ENCODE measurements at regions not wholly inside any gene's neighbourhood (a gene's known extent, or its start where the extent isn't known, plus 50 kb on each side); places are given as distances from the start of the nearest gene placed in this dataset.
A peak's percentile ranks its signal among the peaks of the same experiment; 100 is the strongest.
"Not testable (repeated sequence)": the region's sequence is repeated elsewhere in the genome, so short reads cannot be mapped to it uniquely, and the experiment has no call there.

DNA sequence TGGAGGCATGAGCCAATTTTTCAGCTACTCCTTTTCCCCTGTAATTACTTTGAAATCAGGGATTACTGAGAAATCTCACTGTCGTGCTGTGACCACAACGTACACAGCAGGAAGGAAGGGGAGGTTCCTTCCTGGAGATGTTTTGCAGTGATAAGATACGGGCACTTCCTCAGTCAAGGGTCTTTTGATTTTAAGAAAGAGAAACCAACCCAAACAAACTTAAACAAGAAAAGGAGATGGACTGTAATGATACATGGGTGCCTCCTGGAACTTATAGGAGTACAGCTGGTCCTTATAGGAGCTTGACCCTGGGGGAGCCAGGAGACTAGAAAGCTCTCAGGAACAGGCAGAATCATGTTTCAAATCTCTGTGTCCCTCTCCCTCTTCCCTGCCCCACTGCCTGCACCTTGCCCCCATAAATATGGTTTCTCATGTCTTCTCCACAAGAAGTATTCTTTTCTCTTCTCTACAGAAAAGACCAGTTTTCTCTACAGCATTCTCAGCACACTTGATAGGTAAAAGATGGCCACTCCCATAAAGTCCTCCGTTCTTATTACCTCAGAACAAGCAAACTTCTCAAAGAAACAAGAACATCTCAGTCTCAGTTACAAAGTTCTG lies 281.1 kb upstream of the AMIGO2 start:
- Mint-ChIP-seq H3K4me3 (peak overlapping the region; percentile 64 to 74 (median 64)), H3K9me3 (peaks cover 0 to 5% (median 3%) of the 10 kb centered on the region in 3 donors), H3K4me1 (peaks cover 66 to 71% (median 68%) of the 10 kb centered on the region in 3 donors), H3K36me3 (peaks cover 6% of the 10 kb centered on the region), H3K27ac (peak overlapping the region; percentile 96), H3K27me3 (no peaks in the 10 kb centered on the region)
- POLR2A ChIA-PET = no interaction called here
- Histone ChIP-seq H3K9me3 (no peaks in the 10 kb centered on the region), H3K36me3 (ENCODE audit: control insufficient read depth in 2 of 2, extremely low read depth in 1 of 2, insufficient read depth in 1 of 2, low read length in 1 of 2) (no peaks in the 10 kb centered on the region), H3K27me3 (replicated peaks in 1 of 2; ENCODE audit: control insufficient read depth in 2 of 2, extremely low read depth in 1 of 2, insufficient read depth in 2 of 2, low read length in 1 of 2) (no peaks in the 10 kb centered on the region), H3K27ac (ENCODE audit: low read length) (peak overlapping the region; percentile 97), H3K4me1 (ENCODE audit: control insufficient read depth in 1 of 2, extremely low read depth in 1 of 2, insufficient read depth in 2 of 2, low read length in 2 of 2) (peaks cover 43 to 55% of the 10 kb centered on the region in 2 experiments), H3K4me3 (ENCODE audit: control insufficient read depth in 1 of 2, extremely low read depth in 1 of 2, low read length in 1 of 2) (peak overlapping the region; percentile 43 to 48)
- ATAC-seq (replicated peaks in 1 of 4) (peak; percentile 83 to 92 (median 86)), DNase-seq (peak in 33 of 35 experiments; percentile 14 to 79 (median 39))
- WGBS (ENCODE audit: insufficient coverage) = 0% methylated on average over 1 of the region's 4 CpGs
- CTCF ChIA-PET = interaction anchor here in 1 of 2 donors (0.9 to 1.0 kb wide), 2 partner anchors 30 to 328 kb away, joined by 3 read pairs; no protein-coding TSS in a partner anchor

DNA sequence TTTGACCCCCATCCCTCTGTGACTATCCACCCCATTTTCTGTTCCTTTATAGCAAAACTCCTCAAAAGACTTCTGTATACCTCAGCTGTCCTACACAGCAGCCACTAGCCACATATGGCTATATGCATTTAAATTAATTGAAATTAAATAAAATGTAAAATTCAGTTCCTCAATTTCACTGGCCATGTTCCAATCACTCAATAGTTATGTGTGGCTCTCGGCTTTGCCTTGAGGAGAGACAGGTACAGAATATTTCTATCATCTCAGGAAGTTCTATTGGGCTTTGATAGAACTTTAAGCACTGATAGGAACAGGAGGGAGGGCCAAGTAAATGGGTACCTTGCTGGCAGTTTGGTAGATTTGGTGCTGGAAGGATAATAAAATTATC lies 280.3 kb upstream of the AMIGO2 start:
- peaks cover 38 to 51% of the 10 kb centered on the region in 2 experiments for H3K4me1 ChIP-seq (ENCODE audit: control insufficient read depth in 1 of 2, extremely low read depth in 1 of 2, insufficient read depth in 2 of 2, low read length in 2 of 2)
- H3K4me1 Mint-ChIP-seq = peaks cover 74 to 77% (median 75%) of the 10 kb centered on the region in 3 donors
- H3K9me3 Mint-ChIP-seq = peaks cover 0 to 5% (median 3%) of the 10 kb centered on the region in 3 donors
- no peak for ATAC-seq (replicated peaks in 1 of 4)
- POLR2A ChIA-PET = interaction anchor here in 1 of 2 donors (0.7 kb wide), 1 partner anchor 88 kb away, joined by 4 read pairs; no protein-coding TSS in a partner anchor
- no peaks in the 10 kb centered on the region for H3K9me3 ChIP-seq
- H3K27me3 Mint-ChIP-seq = no peaks in the 10 kb centered on the region
- H3K36me3 ChIP-seq (ENCODE audit: control insufficient read depth in 2 of 2, extremely low read depth in 1 of 2, insufficient read depth in 1 of 2, low read length in 1 of 2) = no peaks in the 10 kb centered on the region
- H3K27ac Mint-ChIP-seq = peak overlapping the region; percentile 96
- peak overlapping the region; percentile 64 to 74 (median 64) for H3K4me3 Mint-ChIP-seq
- H3K36me3 Mint-ChIP-seq = peaks cover 6% of the 10 kb centered on the region
- CTCF ChIA-PET = interaction anchor here in 1 of 2 donors (0.9 kb wide), 1 partner anchor 31 kb away, joined by 3 read pairs; no protein-coding TSS in a partner anchor
- WGBS (ENCODE audit: insufficient coverage) = no CpG with 5 or more reads among the region's 1 CpG
- DNase-seq = no peak
- no peaks in the 10 kb centered on the region for H3K27me3 ChIP-seq (replicated peaks in 1 of 2; ENCODE audit: control insufficient read depth in 2 of 2, extremely low read depth in 1 of 2, insufficient read depth in 2 of 2, low read length in 1 of 2)
- no peak overlapping the region for H3K4me3 ChIP-seq (ENCODE audit: control insufficient read depth in 1 of 2, extremely low read depth in 1 of 2, low read length in 1 of 2)
- H3K27ac ChIP-seq (ENCODE audit: low read length) = peak overlapping the region; percentile 97

DNA sequence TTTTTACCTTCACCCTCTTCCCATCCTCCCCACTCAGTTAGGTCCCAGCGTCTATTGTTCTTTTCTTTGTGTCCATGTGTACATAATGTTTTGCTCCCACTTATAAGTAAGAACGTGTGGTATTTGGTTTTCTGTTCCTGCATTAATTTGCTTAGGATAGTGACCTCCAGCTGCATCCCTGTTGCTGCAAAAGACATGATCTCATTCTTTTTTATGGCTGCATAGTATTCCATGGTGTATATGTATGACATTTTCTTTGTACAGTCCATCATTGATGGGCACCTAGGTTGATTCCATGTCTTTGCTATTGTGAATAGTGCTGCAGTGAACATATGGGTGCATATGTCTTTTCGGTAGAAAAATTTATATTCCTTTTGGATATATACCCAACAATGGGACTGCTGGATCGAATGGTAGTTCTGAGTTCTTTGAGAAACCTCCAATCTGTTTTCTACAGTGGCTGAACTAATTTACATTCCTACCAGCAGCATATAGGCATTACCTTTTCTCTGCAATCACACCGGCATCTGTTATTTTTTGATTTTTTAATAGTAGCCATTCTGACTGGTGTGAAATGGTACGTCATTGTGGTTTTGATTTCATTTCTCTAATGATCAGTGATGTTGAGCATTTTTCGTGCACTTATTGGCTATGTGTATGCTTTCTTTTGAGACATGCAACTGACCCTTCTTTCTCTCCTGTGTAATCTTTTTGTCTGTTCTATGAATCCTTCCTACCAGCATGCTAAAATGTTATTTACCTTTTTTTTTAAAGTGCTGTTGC lies 279.7 kb upstream of the AMIGO2 start:
- CTCF ChIA-PET = interaction anchor here in 1 of 2 donors (0.9 kb wide), 1 partner anchor 32 kb away, joined by 3 read pairs; no protein-coding TSS in a partner anchor
- 100% methylated on average over 1 of the region's 7 CpGs for whole genome bisulfite sequencing (ENCODE audit: insufficient coverage)
- Mint-ChIP-seq H3K4me3 (peak overlapping the region in 1 of 3 donors; percentile 64), H3K36me3 (peaks cover 6% of the 10 kb centered on the region), H3K27me3 (no peaks in the 10 kb centered on the region), H3K9me3 (peaks cover 0 to 5% (median 3%) of the 10 kb centered on the region in 3 donors), H3K4me1 (peaks cover 75 to 77% (median 75%) of the 10 kb centered on the region in 3 donors), H3K27ac (peak overlapping the region; percentile 96)
- Histone ChIP-seq H3K27me3 (replicated peaks in 1 of 2; ENCODE audit: control insufficient read depth in 2 of 2, extremely low read depth in 1 of 2, insufficient read depth in 2 of 2, low read length in 1 of 2) (no peaks in the 10 kb centered on the region), H3K36me3 (ENCODE audit: control insufficient read depth in 2 of 2, extremely low read depth in 1 of 2, insufficient read depth in 1 of 2, low read length in 1 of 2) (no peaks in the 10 kb centered on the region), H3K27ac (ENCODE audit: low read length) (peak overlapping the region; percentile 97), H3K9me3 (no peaks in the 10 kb centered on the region), H3K4me1 (ENCODE audit: control insufficient read depth in 1 of 2, extremely low read depth in 1 of 2, insufficient read depth in 2 of 2, low read length in 2 of 2) (peaks cover 37 to 47% of the 10 kb centered on the region in 2 experiments), H3K4me3 (ENCODE audit: control insufficient read depth in 1 of 2, extremely low read depth in 1 of 2, low read length in 1 of 2) (no peak overlapping the region)
- no peak for ATAC-seq (replicated peaks in 1 of 4)
- peak in 1 of 35 experiments; percentile 35 for DNase-seq
- POLR2A ChIA-PET = interaction anchor here in 1 of 2 donors (0.7 kb wide), 1 partner anchor 87 kb away, joined by 4 read pairs; no protein-coding TSS in a partner anchor

DNA sequence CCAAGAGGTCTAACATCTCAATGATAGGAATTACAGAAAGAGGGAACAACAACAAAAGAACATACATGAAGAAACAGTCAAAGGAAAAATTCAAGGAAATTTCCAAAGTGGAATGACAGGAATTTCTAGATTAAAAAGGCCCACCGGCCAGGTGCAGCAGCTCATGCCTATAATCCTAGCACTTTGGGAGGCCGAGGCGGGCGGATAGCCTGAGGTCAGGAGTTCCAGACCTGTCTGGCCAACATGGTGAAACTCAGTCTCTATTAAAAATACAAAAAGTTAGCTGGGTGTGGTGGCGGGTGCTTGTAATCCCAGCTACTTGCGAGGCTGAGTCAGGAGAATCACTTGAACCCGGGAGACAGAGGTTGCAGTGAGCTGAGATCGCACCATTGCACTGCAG lies 277.2 kb upstream of the AMIGO2 start:
- H3K4me1 ChIP-seq (ENCODE audit: control insufficient read depth in 1 of 2, extremely low read depth in 1 of 2, insufficient read depth in 2 of 2, low read length in 2 of 2) = peaks cover 24 to 26% of the 10 kb centered on the region in 2 experiments
- H3K27ac ChIP-seq (ENCODE audit: low read length) = not testable (repeated sequence)

GRCh38 chr12:47356129-47356700 lies 276.5 kb upstream of the AMIGO2 start:
- Mint-ChIP-seq H3K27me3 (no peaks in the 10 kb centered on the region), H3K9me3 (peaks cover 0 to 5% (median 3%) of the 10 kb centered on the region in 3 donors), H3K36me3 (peaks cover 11% of the 10 kb centered on the region), H3K27ac (peak overlapping the region; percentile 89 to 92), H3K4me1 (peaks cover 70 to 79% (median 76%) of the 10 kb centered on the region in 3 donors), H3K4me3 (peak overlapping the region; percentile 2 to 21 (median 15))
- Histone ChIP-seq H3K27me3 (replicated peaks in 1 of 2; ENCODE audit: control insufficient read depth in 2 of 2, extremely low read depth in 1 of 2, insufficient read depth in 2 of 2, low read length in 1 of 2) (no peaks in the 10 kb centered on the region), H3K4me3 (ENCODE audit: control insufficient read depth in 1 of 2, extremely low read depth in 1 of 2, low read length in 1 of 2) (no peak overlapping the region), H3K36me3 (ENCODE audit: control insufficient read depth in 2 of 2, extremely low read depth in 1 of 2, insufficient read depth in 1 of 2, low read length in 1 of 2) (no peaks in the 10 kb centered on the region), H3K9me3 (no peaks in the 10 kb centered on the region), H3K4me1 (ENCODE audit: control insufficient read depth in 1 of 2, extremely low read depth in 1 of 2, insufficient read depth in 2 of 2, low read length in 2 of 2) (peaks cover 17 to 18% of the 10 kb centered on the region in 2 experiments), H3K27ac (ENCODE audit: low read length) (peak overlapping the region; percentile 25)
- WGBS (ENCODE audit: insufficient coverage) = 27% methylated on average over 1 of the region's 3 CpGs
- DNase-seq (peak in 1 of 35 experiments; percentile 19), ATAC-seq (replicated peaks in 1 of 4) (no peak)
- ChIA-PET CTCF (interaction anchor here in 1 of 2 donors (0.8 kb wide), 1 partner anchor 142 kb away, joined by 3 read pairs; no protein-coding TSS in a partner anchor), POLR2A (no interaction called here)

More for the DNA sequence above, 277.2 kb upstream of the AMIGO2 start:
- H3K4me3 ChIP-seq (ENCODE audit: control insufficient read depth in 1 of 2, extremely low read depth in 1 of 2, low read length in 1 of 2); ATAC-seq (replicated peaks in 1 of 4); DNase-seq; H3K27me3 ChIP-seq (replicated peaks in 1 of 2; ENCODE audit: control insufficient read depth in 2 of 2, extremely low read depth in 1 of 2, insufficient read depth in 2 of 2, low read length in 1 of 2); H3K9me3 ChIP-seq; H3K27me3 Mint-ChIP-seq; POLR2A ChIA-PET; H3K9me3 Mint-ChIP-seq; H3K36me3 ChIP-seq (ENCODE audit: control insufficient read depth in 2 of 2, extremely low read depth in 1 of 2, insufficient read depth in 1 of 2, low read length in 1 of 2): not testable (repeated sequence)
- Mint-ChIP-seq H3K36me3 (peaks cover 11% of the 10 kb centered on the region), H3K27ac (peak overlapping the region; percentile 89 to 92), H3K4me1 (peaks cover 73 to 82% (median 81%) of the 10 kb centered on the region in 3 donors), H3K4me3 (peak overlapping the region in 1 of 3 donors; percentile 15)
- CTCF ChIA-PET = interaction anchor here (0.7 to 0.8 kb wide), 2 partner anchors 143 to 306 kb away, joined by 3 to 5 read pairs; no protein-coding TSS in a partner anchor
- no CpG with 5 or more reads among the region's 8 CpGs for WGBS (ENCODE audit: insufficient coverage)

DNA sequence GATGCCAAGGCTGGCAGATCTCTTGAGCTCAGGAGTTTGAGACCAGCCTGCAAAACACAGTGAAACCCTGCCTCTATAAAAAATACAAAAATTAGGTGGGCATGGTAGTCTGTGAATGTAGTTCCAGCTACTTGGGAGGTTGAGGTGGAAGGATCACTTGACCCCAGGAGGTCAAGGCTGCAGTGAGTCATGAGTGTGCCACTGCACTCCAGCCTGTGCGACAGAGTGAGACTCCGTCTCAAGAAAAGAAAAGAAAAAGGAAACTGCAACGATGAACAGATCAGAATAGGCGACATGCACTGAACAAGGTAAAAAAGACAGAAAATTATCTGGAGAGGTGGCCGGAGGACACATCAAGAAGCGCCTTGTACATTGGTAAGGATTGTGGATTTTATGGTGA lies 273.7 kb upstream of the AMIGO2 start:
- ChIA-PET POLR2A (no interaction called here), CTCF (no interaction called here)
- WGBS (ENCODE audit: insufficient coverage) = 75% methylated on average over 6 of the region's 6 CpGs
- ATAC-seq (replicated peaks in 1 of 4) (no peak), DNase-seq (no peak)
- Mint-ChIP-seq H3K27ac (peak overlapping the region; percentile 71 to 79), H3K27me3 (no peaks in the 10 kb centered on the region), H3K36me3 (peaks cover 7% of the 10 kb centered on the region), H3K4me3 (peak overlapping the region in 2 of 3 donors; percentile 28 to 44), H3K9me3 (peaks cover 0 to 2% (median 0%) of the 10 kb centered on the region in 3 donors), H3K4me1 (peaks cover 72 to 81% (median 80%) of the 10 kb centered on the region in 3 donors)
- H3K27ac ChIP-seq (ENCODE audit: low read length) = no peak overlapping the region
- H3K36me3 ChIP-seq (ENCODE audit: control insufficient read depth in 2 of 2, extremely low read depth in 1 of 2, insufficient read depth in 1 of 2, low read length in 1 of 2) = no peaks in the 10 kb centered on the region
- no peaks in the 10 kb centered on the region for H3K27me3 ChIP-seq (replicated peaks in 1 of 2; ENCODE audit: control insufficient read depth in 2 of 2, extremely low read depth in 1 of 2, insufficient read depth in 2 of 2, low read length in 1 of 2)
- H3K4me3 ChIP-seq (ENCODE audit: control insufficient read depth in 1 of 2, extremely low read depth in 1 of 2, low read length in 1 of 2) = no peak overlapping the region
- H3K9me3 ChIP-seq = no peaks in the 10 kb centered on the region
- peaks cover 19 to 26% of the 10 kb centered on the region in 2 experiments for H3K4me1 ChIP-seq (ENCODE audit: control insufficient read depth in 1 of 2, extremely low read depth in 1 of 2, insufficient read depth in 2 of 2, low read length in 2 of 2)

Data from T-cell (primary cell).